GM12878 (cell line): ENCODE measurements at regions not wholly inside any gene's neighbourhood (a gene's known extent, or its start where the extent isn't known, plus 50 kb on each side); places are given as distances from the start of the nearest gene placed in this dataset.

Source experiments
- ATAC-seq: fragments of 200-7000 bp; cut with Tn5 transposase; 3 replicates; pipeline ENCODE4 v1.9.1; 2020; ENCODE audit warnings: mild to moderate bottlenecking, moderate library complexity
- BruUV-seq: library from RNA; stranded (reverse); fragments of 400-500 nt; replicated peaks from 2 replicates; lab custom pipeline; 2021; lab: Mats Ljungman, UMichigan
- CTCF ChIA-PET: fragments of 300-600 bp; sonication (Branson Sonifier 250); formaldehyde crosslinking; extraction: SDS; loops from one replicate; lab custom pipeline; 2021; ENCODE audit warnings: inconsistent platforms; lab: Yijun Ruan, JAX
- POLR2A ChIA-PET: fragments of 350-600 bp; formaldehyde crosslinking; extraction: SDS; loops from one replicate; lab custom pipeline; 2021; ENCODE audit warnings: inconsistent platforms; lab: Charles Lee
- RAD21 ChIA-PET: fragments of 300-600 bp; sonication (Branson Sonifier 250); formaldehyde crosslinking; loops from one replicate; lab custom pipeline; 2023; ENCODE audit warnings: antibody characterized with exemption; ENCODE audit not compliant: unreplicated experiment; lab: Charles Lee
- SMC1A ChIA-PET: fragments of 300-600 bp; sonication (Branson Sonifier 250); formaldehyde crosslinking; loops from one replicate; lab custom pipeline; 2023; ENCODE audit not compliant: unreplicated experiment, uncharacterized antibody; lab: Charles Lee
- DNase-seq: peaks from one replicate; pipeline ENCODE4 v3.0.0-alpha.2; 2011; ENCODE audit warnings: low read depth, low spot score
- FAIRE-seq: peaks from 3 replicates; lab custom pipeline; 2011; peaks lifted over from hg19 to GRCh38; lab: Jason Lieb, UNC
- H2AFZ ChIP-seq: 2 replicates; pipeline ENCODE4 v1.6.0; 2011; ENCODE audit warnings: low read depth, low read length, control low read depth; ENCODE audit not compliant: control insufficient read depth
- H3K27ac ChIP-seq: 2 replicates; pipeline ENCODE4 v1.5.1; 2011; ENCODE audit warnings: control low read depth; ENCODE audit not compliant: control insufficient read depth, insufficient read depth
- H3K27me3 ChIP-seq, 2 experiments: replicated peaks in 1 of 2; 2 replicates each; pipeline versions ENCODE4 v1.6.0 to v1.6.1; 2011; ENCODE audit warnings: low read length in 1 of 2; ENCODE audit not compliant: control insufficient read depth in 2 of 2, insufficient read depth in 2 of 2
- H3K36me3 ChIP-seq, 2 experiments: 2 replicates each; pipeline ENCODE4 v1.5.1; 2011; ENCODE audit warnings: low read length in 1 of 2; ENCODE audit not compliant: control insufficient read depth in 2 of 2, insufficient read depth in 2 of 2
- H3K4me1 ChIP-seq: 2 replicates; pipeline ENCODE4 v1.6.1; 2011; ENCODE audit warnings: mild to moderate bottlenecking, low read length, moderate library complexity, mixed read lengths; ENCODE audit not compliant: control insufficient read depth, insufficient read depth
- H3K4me2 ChIP-seq: 2 replicates; pipeline ENCODE4 v1.6.0; 2011; ENCODE audit warnings: control low read depth; ENCODE audit not compliant: control insufficient read depth, insufficient read depth
- H3K4me3 ChIP-seq: fragments of 200-600 bp; sonication (generic); 2 replicates; pipeline ENCODE4 v1.5.1; 2016
- H3K79me2 ChIP-seq: 2 replicates; pipeline ENCODE4 v1.6.0; 2011; ENCODE audit warnings: low read length; ENCODE audit not compliant: control insufficient read depth, insufficient read depth
- H3K9ac ChIP-seq: 2 replicates; pipeline ENCODE4 v1.8.0; 2011; ENCODE audit warnings: low read length, control low read depth, mixed read lengths; ENCODE audit not compliant: control insufficient read depth, insufficient read depth
- H3K9me3 ChIP-seq: replicated peaks from 3 replicates; pipeline ENCODE4 v1.5.1; 2011; ENCODE audit warnings: mild to moderate bottlenecking, low read length; ENCODE audit not compliant: control insufficient read depth, insufficient read depth
- H4K20me1 ChIP-seq: 2 replicates; pipeline ENCODE4 v1.6.0; 2011; ENCODE audit not compliant: control insufficient read depth, insufficient read depth
- KLF5 ChIP-seq: fragments of 450-650 bp; IDR thresholded peaks from 2 replicates; pipeline ENCODE4 v1.6.1; 2014; ENCODE audit warnings: mild to moderate bottlenecking; ENCODE audit not compliant: partially characterized antibody
- WGBS: methylation state at CpG from one replicate; pipeline ENCODE4 v1.1.6; 2016; ENCODE audit warnings: low lambda C conversion rate; ENCODE audit not compliant: insufficient replicate concordance, insufficient coverage; ENCODE audit errors: missing lambda C conversion rate; 5-methylcytosine and 5-hydroxymethylcytosine counted together
- in situ Hi-C: fragments of 300-500 bp; cut with MboI; formaldehyde crosslinking; loops from 9 replicates; pipeline ENCODE4 v1.14.3; 2018; ENCODE audit warnings: mixed read lengths
- intact Hi-C: fragments of 100-400 bp; cut with micrococcal nuclease; formaldehyde crosslinking; loops from one replicate; pipeline ENCODE4 v1.14.2; 2022; ENCODE audit not compliant: unreplicated experiment
- TF ChIP-seq, protein P1 (sequence below), 3 experiments: IDR thresholded peaks in 2 of 3; conservative IDR thresholded peaks in 1 of 3; 2 replicates each; pipeline ENCODE4 v1.5.1; 2011; ENCODE audit warnings: low read depth in 3 of 3, low read length in 3 of 3, mild to moderate bottlenecking in 3 of 3, control low read depth in 2 of 3, moderate library complexity in 2 of 3, inconsistent platforms in 1 of 3, mixed read lengths in 1 of 3; ENCODE audit not compliant: control insufficient read depth in 2 of 3, insufficient read depth in 1 of 3; ENCODE audit errors: extremely low read depth in 1 of 3

GRCh38 chr22:19631899-19632667 lies 82.2 kb upstream of the SEPTIN5 start:
- H3K4me3 ChIP-seq: no peak overlapping the region
- H3K4me2 ChIP-seq: no peak overlapping the region
- H3K4me1 ChIP-seq: no peaks in the 10 kb centered on the region
- POLR2A ChIA-PET: no interaction called here
- no peak for DNase-seq
- H3K9ac ChIP-seq: no peak overlapping the region
- no peaks in the 10 kb centered on the region for H3K9me3 ChIP-seq
- CTCF ChIA-PET: interaction anchor here (0.8 to 4.3 kb wide), 6 partner anchors 32 to 487 kb away, joined by 3 to 35 read pairs (median 3); partner anchors contain the start of gene ESS2
- RAD21 ChIA-PET: interaction anchor here (0.9 kb wide), 1 partner anchor 152 kb away, joined by 3 read pairs; the partner anchor contains the start of gene CDC45
- H3K36me3 ChIP-seq: no peaks in the 10 kb centered on the region
- ATAC-seq: peak; percentile 67
- H3K27ac ChIP-seq: no peak overlapping the region
- H3K79me2 ChIP-seq: no peaks in the 10 kb centered on the region
- in situ Hi-C loops: no loop called here
- TF ChIP-seq KLF5: no peak
- TF ChIP-seq, protein P1, sequence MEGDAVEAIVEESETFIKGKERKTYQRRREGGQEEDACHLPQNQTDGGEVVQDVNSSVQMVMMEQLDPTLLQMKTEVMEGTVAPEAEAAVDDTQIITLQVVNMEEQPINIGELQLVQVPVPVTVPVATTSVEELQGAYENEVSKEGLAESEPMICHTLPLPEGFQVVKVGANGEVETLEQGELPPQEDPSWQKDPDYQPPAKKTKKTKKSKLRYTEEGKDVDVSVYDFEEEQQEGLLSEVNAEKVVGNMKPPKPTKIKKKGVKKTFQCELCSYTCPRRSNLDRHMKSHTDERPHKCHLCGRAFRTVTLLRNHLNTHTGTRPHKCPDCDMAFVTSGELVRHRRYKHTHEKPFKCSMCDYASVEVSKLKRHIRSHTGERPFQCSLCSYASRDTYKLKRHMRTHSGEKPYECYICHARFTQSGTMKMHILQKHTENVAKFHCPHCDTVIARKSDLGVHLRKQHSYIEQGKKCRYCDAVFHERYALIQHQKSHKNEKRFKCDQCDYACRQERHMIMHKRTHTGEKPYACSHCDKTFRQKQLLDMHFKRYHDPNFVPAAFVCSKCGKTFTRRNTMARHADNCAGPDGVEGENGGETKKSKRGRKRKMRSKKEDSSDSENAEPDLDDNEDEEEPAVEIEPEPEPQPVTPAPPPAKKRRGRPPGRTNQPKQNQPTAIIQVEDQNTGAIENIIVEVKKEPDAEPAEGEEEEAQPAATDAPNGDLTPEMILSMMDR (IDR thresholded peaks at IDR 0.05 in 2 of 3, conservative IDR thresholded peaks at IDR 0.05 in 1 of 3; ENCODE audit: control insufficient read depth in 2 of 3, extremely low read depth in 1 of 3, insufficient read depth in 1 of 3, low read depth in 3 of 3, low read length in 3 of 3): peak; percentile 31 to 50 (median 39); a peak in 4 of 6 replicates
- TF ChIP-seq, all 136 proteins: peak for 1
- FAIRE-seq: no peak
- no TSS peak for BruUV-seq
- WGBS: 50% methylated on average over 19 of the region's 19 CpGs
- Histone ChIP-seq H3K27me3 (0 out of 4 replicates have a peak, but pooled peaks cover 0 to 2% of the 10 kb centered on the region in 2 experiments), H2AFZ (no peak overlapping the region), H4K20me1 (no peaks in the 10 kb centered on the region)
- SMC1A ChIA-PET: no interaction called here
- intact Hi-C loops: loop anchor here (2.0 to 10.0 kb wide), 4 partner anchors 137 to 453 kb away; partner anchors contain the start of genes CDC45, SLC25A1 and UFD1
